ENCODE measurements at regions not wholly inside any gene's neighbourhood (a gene's known extent, or its start where the extent isn't known, plus 50 kb on each side); places are given as distances from the start of the nearest gene placed in this dataset.

DNA sequence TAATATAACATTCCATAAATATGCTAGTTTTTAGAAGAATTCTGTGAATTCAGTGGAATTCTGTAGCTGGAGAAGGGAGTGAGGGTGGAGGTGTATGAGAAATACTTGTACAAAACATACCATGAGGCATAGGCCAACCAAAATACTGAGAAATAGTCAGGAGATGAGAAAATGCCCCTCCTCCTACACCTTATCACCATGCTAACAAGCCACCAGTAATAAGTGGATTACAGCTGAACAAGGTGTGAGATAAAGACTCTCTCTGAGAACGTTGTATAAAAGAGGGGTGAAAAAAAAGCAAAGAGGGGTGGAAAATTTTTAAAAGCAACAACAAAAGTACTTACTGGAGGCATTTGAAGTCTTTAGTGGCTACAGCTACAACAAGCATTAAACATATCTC is 90.4 kb upstream of the IGFBP3 start:
- no peak for TF ChIP-seq POLR2A (IDR thresholded peaks at IDR 0.05)
- TF ChIP-seq, protein P1, sequence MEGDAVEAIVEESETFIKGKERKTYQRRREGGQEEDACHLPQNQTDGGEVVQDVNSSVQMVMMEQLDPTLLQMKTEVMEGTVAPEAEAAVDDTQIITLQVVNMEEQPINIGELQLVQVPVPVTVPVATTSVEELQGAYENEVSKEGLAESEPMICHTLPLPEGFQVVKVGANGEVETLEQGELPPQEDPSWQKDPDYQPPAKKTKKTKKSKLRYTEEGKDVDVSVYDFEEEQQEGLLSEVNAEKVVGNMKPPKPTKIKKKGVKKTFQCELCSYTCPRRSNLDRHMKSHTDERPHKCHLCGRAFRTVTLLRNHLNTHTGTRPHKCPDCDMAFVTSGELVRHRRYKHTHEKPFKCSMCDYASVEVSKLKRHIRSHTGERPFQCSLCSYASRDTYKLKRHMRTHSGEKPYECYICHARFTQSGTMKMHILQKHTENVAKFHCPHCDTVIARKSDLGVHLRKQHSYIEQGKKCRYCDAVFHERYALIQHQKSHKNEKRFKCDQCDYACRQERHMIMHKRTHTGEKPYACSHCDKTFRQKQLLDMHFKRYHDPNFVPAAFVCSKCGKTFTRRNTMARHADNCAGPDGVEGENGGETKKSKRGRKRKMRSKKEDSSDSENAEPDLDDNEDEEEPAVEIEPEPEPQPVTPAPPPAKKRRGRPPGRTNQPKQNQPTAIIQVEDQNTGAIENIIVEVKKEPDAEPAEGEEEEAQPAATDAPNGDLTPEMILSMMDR (IDR thresholded peaks at IDR 0.05) = no peak
